Lung (tissue), 11 donors: ENCODE measurements at regions not wholly inside any gene's neighbourhood (a gene's known extent, or its start where the extent isn't known, plus 50 kb on each side); places are given as distances from the start of the nearest gene placed in this dataset.

Experiments
- ATAC-seq: fragments of 200-7000 bp; cut with Tn5 transposase; one replicate; pipeline ENCODE4 v1.9.1; 2020; ENCODE audit warnings: moderate number of reproducible peaks; ENCODE audit not compliant: insufficient read depth, low FRiP score
- DNase-seq, 3 donors: peaks; one replicate each; pipeline ENCODE4 v3.0.0-alpha.2; 2013 to 2017
- H3K27ac ChIP-seq, 2 donors: one replicate each; pipeline ENCODE4 v1.5.1; 2013; ENCODE audit warnings: mild to moderate bottlenecking in 2 of 2, moderate library complexity in 2 of 2, control low read depth in 1 of 2, inconsistent platforms in 1 of 2, low read depth in 1 of 2, low read length in 1 of 2
- H3K27me3 ChIP-seq, 3 donors: one replicate each; pipeline ENCODE4 v1.5.1; 2013; ENCODE audit warnings: low read length in 2 of 3; ENCODE audit not compliant: control insufficient read depth in 3 of 3, insufficient read depth in 3 of 3
- H3K36me3 ChIP-seq, 4 donors: one replicate each; pipeline ENCODE4 v1.5.1; 2013; ENCODE audit warnings: low read length in 4 of 4, mild to moderate bottlenecking in 1 of 4, moderate library complexity in 1 of 4; ENCODE audit not compliant: control insufficient read depth in 4 of 4, insufficient read depth in 4 of 4
- H3K4me1 ChIP-seq, 5 donors: one replicate each; pipeline ENCODE4 v1.5.1; 2013; ENCODE audit warnings: low read length in 5 of 5, mild to moderate bottlenecking in 2 of 5, moderate library complexity in 1 of 5; ENCODE audit not compliant: control insufficient read depth in 5 of 5, insufficient read depth in 5 of 5
- H3K4me3 ChIP-seq: one replicate; pipeline ENCODE4 v1.5.1; 2013; ENCODE audit warnings: mild to moderate bottlenecking, control low read depth, moderate library complexity
- H3K9ac ChIP-seq, 2 donors: one replicate each; pipeline ENCODE4 v1.5.1; 2013; ENCODE audit warnings: low read length in 2 of 2, control low read depth in 1 of 2; ENCODE audit not compliant: insufficient read depth in 1 of 2
- H3K9me3 ChIP-seq, 4 donors: one replicate each; pipeline ENCODE4 v1.5.1; 2013; ENCODE audit warnings: low read length in 3 of 4, mild to moderate bottlenecking in 1 of 4, moderate library complexity in 1 of 4; ENCODE audit not compliant: control insufficient read depth in 4 of 4, insufficient read depth in 3 of 4
- CTCF ChIP-seq: IDR thresholded peaks from 2 replicates; pipeline ENCODE4 v1.5.1; 2012; ENCODE audit warnings: mild to moderate bottlenecking; ENCODE audit errors: control extremely low read depth, extremely low read depth
- WGBS, 2 donors: extraction: QIAGEN DNeasy Blood & Tissue Kit; methylation state at CpG; one replicate each; pipeline ENCODE4 v1.1.7; 2013; 5-methylcytosine and 5-hydroxymethylcytosine counted together
- donor health status: control.
- donor health status: control.
- donor health status: Bipolar disorder and iron deficiency.
- donor health status: healthy.
- donor health status: DM: yes; HTN: yes; CAD: no.

- WGBS, 2 donors: 85 to 91% methylated on average over 5 of the region's 5 CpGs
- H3K27ac ChIP-seq: no peak overlapping the region
- H3K4me3 ChIP-seq: no peak overlapping the region
- peaks cover 0 to 3% (median 0%) of the 10 kb centered on the region in 4 donors for H3K9me3 ChIP-seq
- H3K27me3 ChIP-seq: no peaks in the 10 kb centered on the region
- no peak overlapping the region for H3K9ac ChIP-seq
- ATAC-seq (no peak), DNase-seq (no peak)
- TF ChIP-seq CTCF: no peak
- H3K36me3 ChIP-seq: no peaks in the 10 kb centered on the region
- no peaks in the 10 kb centered on the region for H3K4me1 ChIP-seq
Measured at GRCh38 chr10:4004144-4004543, 219.1 kb upstream of the KLF6 start.

GRCh38 chr10:4003348-4003973 is 218.5 kb upstream of the KLF6 start:
- 87 to 95% methylated on average over 7 of the region's 7 CpGs for WGBS, 2 donors
- H3K27me3 ChIP-seq: no peaks in the 10 kb centered on the region
- no peak for TF ChIP-seq CTCF
- no peak for ATAC-seq
- H3K9me3 ChIP-seq: peaks cover 0 to 3% (median 0%) of the 10 kb centered on the region in 4 donors
- H3K4me1 ChIP-seq: no peaks in the 10 kb centered on the region
- no peak for DNase-seq
- no peak overlapping the region for H3K4me3 ChIP-seq
- no peak overlapping the region for H3K9ac ChIP-seq
- H3K36me3 ChIP-seq: no peaks in the 10 kb centered on the region
- no peak overlapping the region for H3K27ac ChIP-seq

- H3K36me3 ChIP-seq: no peaks in the 10 kb centered on the region
- no peak for TF ChIP-seq CTCF
- H3K27me3 ChIP-seq: no peaks in the 10 kb centered on the region
- H3K27ac ChIP-seq: no peak overlapping the region
- 65 to 79% methylated on average over 2 of the region's 2 CpGs for WGBS, 2 donors
- DNase-seq (no peak), ATAC-seq (no peak)
- peaks cover 0 to 3% (median 0%) of the 10 kb centered on the region in 4 donors for H3K9me3 ChIP-seq
- no peak overlapping the region for H3K9ac ChIP-seq
- no peaks in the 10 kb centered on the region for H3K4me1 ChIP-seq
- no peak overlapping the region for H3K4me3 ChIP-seq
Measured at GRCh38 chr10:4001811-4002210, 216.8 kb upstream of the KLF6 start.

- no peak overlapping the region for H3K4me3 ChIP-seq
- no peak for TF ChIP-seq CTCF
- ATAC-seq (no peak), DNase-seq (no peak)
- WGBS, 2 donors: 91 to 92% methylated on average over 2 of the region's 2 CpGs
- H3K4me1 ChIP-seq: peaks cover 0 to 8% (median 0%) of the 10 kb centered on the region in 5 donors
- no peaks in the 10 kb centered on the region for H3K36me3 ChIP-seq
- no peak overlapping the region for H3K9ac ChIP-seq
- peaks cover 0 to 3% (median 0%) of the 10 kb centered on the region in 4 donors for H3K9me3 ChIP-seq
- H3K27me3 ChIP-seq: no peaks in the 10 kb centered on the region
- H3K27ac ChIP-seq: no peak overlapping the region
Measured at GRCh38 chr10:3999642-4000041, 214.6 kb upstream of the KLF6 start.
